Activated B cell treated with CpG ODN at 0.5 μM for 24 hours (primary cell): ENCODE measurements at regions not wholly inside any gene's neighbourhood (a gene's known extent, or its start where the extent isn't known, plus 50 kb on each side); places are given as distances from the start of the nearest gene placed in this dataset.

Experiments
- ATAC-seq: fragments of 200-7000 bp; cut with Tn5 transposase; one replicate; pipeline ENCODE4 v1.10.0; 2021; ENCODE audit warnings: low read depth, mild to moderate bottlenecking, moderate library complexity
- CTCF ChIA-PET: fragments of 350-600 bp; sonication (Branson Sonifier 250); formaldehyde crosslinking; loops from one replicate; lab custom pipeline; 2021; ENCODE audit warnings: antibody characterized with exemption; lab: Charles Lee
- POLR2A ChIA-PET: fragments of 350-600 bp; sonication (Branson Sonifier 250); formaldehyde crosslinking; loops from one replicate; lab custom pipeline; 2021; ENCODE audit warnings: antibody characterized with exemption; lab: Charles Lee
- DNase-seq: peaks from one replicate; pipeline ENCODE4 v3.0.0; 2022
- H3K27ac Mint-ChIP-seq: one replicate; pipeline ENCODE4 v1.8.0; 2020; ENCODE audit warnings: mixed read lengths
- H3K27me3 Mint-ChIP-seq: one replicate; pipeline ENCODE4 v1.8.0; 2021; ENCODE audit warnings: mixed read lengths
- H3K36me3 Mint-ChIP-seq: one replicate; pipeline ENCODE4 v1.8.0; 2021; ENCODE audit warnings: low read depth, mixed read lengths
- H3K4me1 Mint-ChIP-seq: one replicate; pipeline ENCODE4 v1.8.0; 2021; ENCODE audit warnings: mixed read lengths
- H3K4me3 Mint-ChIP-seq: one replicate; pipeline ENCODE4 v1.8.0; 2020; ENCODE audit warnings: mild to moderate bottlenecking, mixed read lengths
- H3K9me3 Mint-ChIP-seq: one replicate; pipeline ENCODE4 v1.8.0; 2020; ENCODE audit warnings: mixed read lengths
- CTCF ChIP-seq: fragments of 200-600 bp; IDR thresholded peaks from one replicate; pipeline ENCODE4 v1.8.0; 2022; ENCODE audit warnings: antibody characterized with exemption, mild to moderate bottlenecking
- intact Hi-C: fragments of 100-400 bp; cut with micrococcal nuclease; formaldehyde crosslinking; loops from one replicate; pipeline ENCODE4 v1.15.1; 2024

- ChIA-PET CTCF (no interaction called here), POLR2A (no interaction called here)
- Mint-ChIP-seq H3K9me3 (no peaks in the 10 kb centered on the region), H3K4me3 (no peak overlapping the region), H3K27me3 (no peaks in the 10 kb centered on the region), H3K27ac (no peak overlapping the region), H3K36me3 (no peaks in the 10 kb centered on the region), H3K4me1 (no peaks in the 10 kb centered on the region)
- TF ChIP-seq CTCF: no peak
- DNase-seq: no peak
- ATAC-seq: no peak
- intact Hi-C loops: no loop called here
Measured at GRCh38 chr2:225995796-225996461, 596.4 kb downstream of the NYAP2 start.

GRCh38 chr2:225994748-225995405 is 595.4 kb downstream of the NYAP2 start:
- DNase-seq (no peak), ATAC-seq (no peak)
- Mint-ChIP-seq H3K4me1 (no peaks in the 10 kb centered on the region), H3K27ac (no peak overlapping the region), H3K4me3 (no peak overlapping the region), H3K27me3 (no peaks in the 10 kb centered on the region), H3K36me3 (no peaks in the 10 kb centered on the region), H3K9me3 (no peaks in the 10 kb centered on the region)
- ChIA-PET POLR2A (no interaction called here), CTCF (no interaction called here)
- intact Hi-C loops: no loop called here
- no peak for TF ChIP-seq CTCF

GRCh38 chr2:225993430-225993829 is 593.9 kb downstream of the NYAP2 start:
- CTCF ChIA-PET: no interaction called here
- Mint-ChIP-seq H3K27me3 (no peaks in the 10 kb centered on the region), H3K27ac (no peak overlapping the region), H3K36me3 (no peaks in the 10 kb centered on the region), H3K4me1 (no peaks in the 10 kb centered on the region), H3K9me3 (no peaks in the 10 kb centered on the region), H3K4me3 (no peak overlapping the region)
- ATAC-seq: no peak
- intact Hi-C loops: no loop called here
- no peak for DNase-seq
- POLR2A ChIA-PET: no interaction called here
- TF ChIP-seq CTCF: no peak

- DNase-seq (no peak), ATAC-seq (no peak)
- Mint-ChIP-seq H3K36me3 (no peaks in the 10 kb centered on the region), H3K27ac (no peak overlapping the region), H3K27me3 (no peaks in the 10 kb centered on the region), H3K9me3 (no peaks in the 10 kb centered on the region), H3K4me3 (no peak overlapping the region), H3K4me1 (no peaks in the 10 kb centered on the region)
- TF ChIP-seq CTCF: no peak
- CTCF ChIA-PET: no interaction called here
- intact Hi-C loops: no loop called here
- POLR2A ChIA-PET: no interaction called here
Measured at GRCh38 chr2:225989809-225990208, 590.3 kb downstream of the NYAP2 start.

GRCh38 chr2:225980372-225980771 is 580.9 kb downstream of the NYAP2 start:
- DNase-seq: no peak
- POLR2A ChIA-PET: no interaction called here
- ATAC-seq: no peak
- H3K27me3 Mint-ChIP-seq: no peaks in the 10 kb centered on the region
- no peak overlapping the region for H3K27ac Mint-ChIP-seq
- peaks cover 4% of the 10 kb centered on the region for H3K9me3 Mint-ChIP-seq
- intact Hi-C loops: no loop called here
- TF ChIP-seq CTCF: no peak
- CTCF ChIA-PET: no interaction called here
- no peak overlapping the region for H3K4me3 Mint-ChIP-seq
- no peaks in the 10 kb centered on the region for H3K4me1 Mint-ChIP-seq
- no peaks in the 10 kb centered on the region for H3K36me3 Mint-ChIP-seq
